A549 (cell line): ENCODE measurements at regions not wholly inside any gene's neighbourhood (a gene's known extent, or its start where the extent isn't known, plus 50 kb on each side); places are given as distances from the start of the nearest gene placed in this dataset.

Experiments used
- ATAC-seq, 2 experiments: fragments of 200-7000 bp in 1 of 2; fragments of >200 bp in 1 of 2; cut with Nextera tagmentation in 1 of 2; cut with Tn5 transposase in 1 of 2; 3 replicates each; pipeline versions ENCODE4 v1.8.0 to v1.9.1; 2018 to 2020; ENCODE audit warnings: mild to moderate bottlenecking in 1 of 2, moderate library complexity in 1 of 2
- CTCF ChIA-PET: fragments of 300-600 bp; sonication (Branson Sonifier 250); formaldehyde crosslinking; extraction: SDS; loops from one replicate; lab custom pipeline; 2021; ENCODE audit warnings: antibody characterized with exemption, inconsistent platforms; lab: Yijun Ruan, JAX
- POLR2A ChIA-PET: fragments of 350-600 bp; formaldehyde crosslinking; extraction: SDS; loops from one replicate; lab custom pipeline; 2021; ENCODE audit warnings: antibody characterized with exemption, inconsistent platforms; lab: Yijun Ruan, JAX
- DNase-seq, 2 experiments: peaks; one replicate each; pipeline versions ENCODE4 v3.0.0 to v3.0.0-alpha.2; 2011 to 2016; ENCODE audit warnings: low read depth in 1 of 2, low spot score in 1 of 2
- FAIRE-seq: peaks from 2 replicates; lab custom pipeline; 2011; peaks lifted over from hg19 to GRCh38; lab: Jason Lieb, UNC
- H3K27ac ChIP-seq, 2 experiments: fragments of >200 bp; sonication (Bioruptor Twin); formaldehyde crosslinking; 3 replicates each; pipeline ENCODE4 v1.5.1; 2016 to 2017
- H3K4me1 ChIP-seq: fragments of >200 bp; sonication (Bioruptor Twin); formaldehyde crosslinking; 3 replicates; pipeline ENCODE4 v1.6.1; 2016
- H3K4me2 ChIP-seq: fragments of >200 bp; sonication (Bioruptor Twin); formaldehyde crosslinking; 3 replicates; pipeline ENCODE4 v1.6.1; 2016
- H3K4me3 ChIP-seq: fragments of >200 bp; sonication (Bioruptor Twin); formaldehyde crosslinking; 3 replicates; pipeline ENCODE4 v1.5.1; 2016
- H3K9me3 ChIP-seq: fragments of >200 bp; sonication (Bioruptor Twin); formaldehyde crosslinking; 3 replicates; pipeline ENCODE4 v1.6.1; 2016
- BCL3 ChIP-seq: fragments of >200 bp; sonication (Bioruptor Twin); formaldehyde crosslinking; IDR thresholded peaks from 3 replicates; pipeline ENCODE4 v1.6.1; 2016
- BHLHE40 ChIP-seq: IDR thresholded peaks from 2 replicates; pipeline ENCODE4 v1.6.1; 2012; ENCODE audit warnings: low read depth, low read length, inconsistent platforms
- CHD2 ChIP-seq: fragments of 150-350 bp; IDR thresholded peaks from 2 replicates; pipeline ENCODE4 v1.6.1; 2014; ENCODE audit warnings: low read length; ENCODE audit not compliant: partially characterized antibody
- EHF ChIP-seq: fragments of 250-450 bp; sonication (Bioruptor Pico); IDR thresholded peaks from 2 replicates; pipeline ENCODE4 v1.5.0; 2020; ENCODE audit warnings: mild to moderate bottlenecking
- EP300 ChIP-seq, 2 experiments: fragments of >200 bp; sonication (Bioruptor Twin); formaldehyde crosslinking; IDR thresholded peaks; 2 replicates in 1 of 2; 3 replicates in 1 of 2; pipeline ENCODE4 v1.6.1; 2016 to 2017
- FOXS1 ChIP-seq: fragments of 250-450 bp; sonication (Bioruptor Pico); IDR thresholded peaks from 2 replicates; pipeline ENCODE4 v1.5.0; 2020; ENCODE audit warnings: mild to moderate bottlenecking, moderate library complexity
- HEYL ChIP-seq: fragments of 250-450 bp; sonication (Bioruptor Pico); IDR thresholded peaks from 2 replicates; pipeline ENCODE4 v1.8.0; 2021; ENCODE audit warnings: mild to moderate bottlenecking, moderate library complexity
- HOXB13 ChIP-seq: fragments of 250-450 bp; sonication (Bioruptor Pico); IDR thresholded peaks from 2 replicates; pipeline ENCODE4 v1.5.0; 2020; ENCODE audit warnings: low read depth, mild to moderate bottlenecking, moderate library complexity
- NR3C1 ChIP-seq: fragments of >200 bp; sonication (Bioruptor Twin); formaldehyde crosslinking; IDR thresholded peaks from 3 replicates; pipeline ENCODE4 v1.6.1; 2017
- PHF8 ChIP-seq: fragments of 200-600 bp; sonication (generic); IDR thresholded peaks from 2 replicates; pipeline ENCODE4 v1.6.1; 2016; ENCODE audit warnings: low read depth, mild to moderate bottlenecking, antibody characterized with exemption, moderate library complexity, borderline replicate concordance
- POLR2A ChIP-seq: IDR thresholded peaks from 2 replicates; pipeline ENCODE4 v1.6.1; 2012; ENCODE audit warnings: mild to moderate bottlenecking, low read length
- RAD21 ChIP-seq, 2 experiments: fragments of >200 bp in 1 of 2; sonication (Bioruptor Twin) in 1 of 2; formaldehyde crosslinking in 1 of 2; IDR thresholded peaks in 1 of 2; conservative IDR thresholded peaks in 1 of 2; 2 replicates in 1 of 2; 3 replicates in 1 of 2; pipeline ENCODE4 v1.6.1; 2012 to 2018; ENCODE audit warnings: inconsistent platforms in 1 of 2
- RNF2 ChIP-seq: fragments of 200-600 bp; sonication (generic); IDR thresholded peaks from 2 replicates; pipeline ENCODE4 v1.6.1; 2016; ENCODE audit warnings: low read depth, mild to moderate bottlenecking, antibody characterized with exemption, moderate library complexity, borderline replicate concordance
- SMC3 ChIP-seq: fragments of >200 bp; sonication (Bioruptor Twin); formaldehyde crosslinking; IDR thresholded peaks from 3 replicates; pipeline ENCODE4 v1.6.1; 2018; ENCODE audit warnings: inconsistent platforms
- ZC3H11A ChIP-seq: fragments of 450-650 bp; IDR thresholded peaks from 2 replicates; pipeline ENCODE4 v1.6.1; 2014; ENCODE audit warnings: antibody characterized with exemption, mild to moderate bottlenecking
- ZFP36 ChIP-seq: fragments of 450-650 bp; IDR thresholded peaks from 2 replicates; pipeline ENCODE4 v1.6.1; 2014; ENCODE audit warnings: borderline replicate concordance; ENCODE audit not compliant: partially characterized antibody
- ZNF302 ChIP-seq: fragments of 250-450 bp; sonication (Bioruptor Pico); IDR thresholded peaks from 2 replicates; pipeline ENCODE4 v1.9.0; 2021; ENCODE audit warnings: inconsistent platforms, mild to moderate bottlenecking, moderate library complexity
- WGBS: methylation state at CpG from one replicate; pipeline ENCODE4 v1.1.6; 2017; ENCODE audit errors: missing lambda C conversion rate; 5-methylcytosine and 5-hydroxymethylcytosine counted together
- TF ChIP-seq, protein P1 (sequence below): fragments of 150-350 bp; IDR thresholded peaks from 2 replicates; pipeline ENCODE4 v1.6.1; 2014; ENCODE audit warnings: low read depth, mild to moderate bottlenecking, low read length

DNA sequence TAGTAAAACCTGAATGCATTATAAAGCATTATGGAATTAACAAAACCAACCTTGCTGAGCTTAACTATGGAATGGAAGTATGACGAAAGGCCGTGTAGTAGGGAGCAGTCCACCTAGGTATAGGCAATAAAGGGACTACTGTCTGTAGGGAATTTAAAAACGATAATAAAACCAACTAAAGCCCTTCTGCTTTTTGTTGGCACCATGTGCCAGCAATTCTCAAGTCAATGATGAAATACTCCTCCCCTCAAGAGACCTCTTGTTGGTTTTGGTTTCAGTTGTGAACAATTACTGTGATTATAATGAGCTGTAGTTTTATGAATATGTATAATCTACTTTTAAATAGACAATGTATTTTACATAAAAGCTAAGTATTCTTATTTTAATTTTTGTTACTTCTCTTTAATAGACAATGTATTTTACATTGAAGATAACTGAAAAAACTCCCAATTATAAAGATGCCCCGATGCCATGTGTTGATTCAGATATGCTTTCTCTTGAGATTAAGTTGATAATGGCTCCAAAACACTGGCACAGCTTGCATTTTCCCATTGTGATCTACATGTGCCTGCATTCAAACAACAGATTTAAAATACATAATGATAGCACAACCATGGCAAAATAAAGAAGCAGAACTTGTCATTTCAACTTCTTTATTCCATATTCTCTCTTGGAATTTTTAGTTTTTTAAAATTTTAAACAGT lies 55.5 kb upstream of the ZDBF2 start:
- WGBS = 43% methylated on average over 4 of the region's 4 CpGs
- Histone ChIP-seq H3K27ac (no peak overlapping the region), H3K4me1 (no peaks in the 10 kb centered on the region), H3K4me2 (no peak overlapping the region)
- no peak for DNase-seq
- TF ChIP-seq SMC3 (no peak), HOXB13 (CRISPR knock-in tag) (no peak), CHD2 (no peak), BHLHE40 (no peak), ZC3H11A (no peak), RNF2 (no peak), ZFP36 (no peak), HEYL (no peak), ZNF302 (CRISPR knock-in tag) (no peak)
- TF ChIP-seq, all 56 proteins: peak for 0
- ChIA-PET CTCF (interaction anchor here (1.1 to 1.3 kb wide), 2 partner anchors 27 to 31 kb away, joined by 3 to 4 read pairs; no protein-coding TSS in a partner anchor), POLR2A (no interaction called here)
- Histone ChIP-seq H3K9me3 (peaks cover 8% of the 10 kb centered on the region; the same call in 2 of the 3 replicates), H3K4me3 (no peak overlapping the region)
- FAIRE-seq (no peak), ATAC-seq (no peak)

- Histone ChIP-seq H3K4me1 (no peaks in the 10 kb centered on the region), H3K4me3 (no peak overlapping the region), H3K4me2 (no peak overlapping the region), H3K27ac (no peak overlapping the region), H3K9me3 (peaks cover 8% of the 10 kb centered on the region; the same call in 2 of the 3 replicates)
- 13% methylated on average over 3 of the region's 3 CpGs for WGBS
- ATAC-seq = no peak
- ChIA-PET CTCF (interaction anchor here (0.6 kb wide), 1 partner anchor 1261 kb away, joined by 5 read pairs; no protein-coding TSS in a partner anchor), POLR2A (no interaction called here)
- no peak for TF ChIP-seq BCL3
- TF ChIP-seq RAD21 (conservative IDR thresholded peaks at IDR 0.05 in 1 of 2, IDR thresholded peaks at IDR 0.05 in 1 of 2) = no peak
- TF ChIP-seq NR3C1 = no peak
- no peak for TF ChIP-seq FOXS1 (CRISPR knock-in tag)
- no peak for TF ChIP-seq SMC3
- TF ChIP-seq EHF (CRISPR knock-in tag) = no peak
- no peak for TF ChIP-seq POLR2A
- TF ChIP-seq EP300 (IDR thresholded peaks at IDR 0.05) = no peak
- FAIRE-seq = no peak
- no peak for DNase-seq
Measured at GRCh38 chr2:206219957-206220356, 54.5 kb upstream of the ZDBF2 start.

DNA sequence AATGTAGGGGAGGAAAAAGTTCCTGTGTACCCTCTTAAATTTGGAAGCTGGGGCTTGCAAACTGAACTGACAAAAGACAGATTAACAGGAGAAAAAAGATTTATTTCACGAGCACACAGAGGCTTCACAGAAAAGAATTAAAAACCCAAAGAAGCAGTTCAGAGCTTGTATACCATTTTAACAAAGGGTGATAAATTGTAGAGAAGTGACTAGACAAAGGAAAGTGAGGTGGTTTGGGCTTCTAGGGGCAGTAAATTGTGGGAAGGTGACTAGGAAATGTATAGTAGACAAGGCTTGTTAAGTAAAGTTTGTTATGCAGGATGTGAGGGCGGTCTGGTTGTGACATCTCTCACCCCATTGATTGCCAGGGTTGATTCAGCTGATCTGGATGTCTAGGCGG lies 53.5 kb upstream of the ZDBF2 start:
- no peak overlapping the region for H3K4me3 ChIP-seq
- ATAC-seq = no peak
- FAIRE-seq = no peak
- no peak overlapping the region for H3K4me2 ChIP-seq
- no peak for TF ChIP-seq PHF8
- TF ChIP-seq, protein P1, sequence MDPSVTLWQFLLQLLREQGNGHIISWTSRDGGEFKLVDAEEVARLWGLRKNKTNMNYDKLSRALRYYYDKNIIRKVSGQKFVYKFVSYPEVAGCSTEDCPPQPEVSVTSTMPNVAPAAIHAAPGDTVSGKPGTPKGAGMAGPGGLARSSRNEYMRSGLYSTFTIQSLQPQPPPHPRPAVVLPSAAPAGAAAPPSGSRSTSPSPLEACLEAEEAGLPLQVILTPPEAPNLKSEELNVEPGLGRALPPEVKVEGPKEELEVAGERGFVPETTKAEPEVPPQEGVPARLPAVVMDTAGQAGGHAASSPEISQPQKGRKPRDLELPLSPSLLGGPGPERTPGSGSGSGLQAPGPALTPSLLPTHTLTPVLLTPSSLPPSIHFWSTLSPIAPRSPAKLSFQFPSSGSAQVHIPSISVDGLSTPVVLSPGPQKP = no peak
- ChIA-PET POLR2A (no interaction called here), CTCF (interaction anchor here (1.3 to 1.5 kb wide), 2 partner anchors 12 to 39 kb away, joined by 3 to 5 read pairs; no protein-coding TSS in a partner anchor)
- no peak overlapping the region for H3K27ac ChIP-seq
- WGBS = 17% methylated on average over 3 of the region's 3 CpGs
- H3K4me1 ChIP-seq = no peaks in the 10 kb centered on the region
- DNase-seq = no peak
- H3K9me3 ChIP-seq = peaks cover 8% of the 10 kb centered on the region; the same call in 2 of the 3 replicates
